Retinal pigment epithelial cell (primary cell): ENCODE measurements at regions not wholly inside any gene's neighbourhood (a gene's known extent, or its start where the extent isn't known, plus 50 kb on each side); places are given as distances from the start of the nearest gene placed in this dataset.

Experiments used
- DNase-seq: peaks from one replicate; pipeline ENCODE4 v3.0.0-alpha.2; 2010; ENCODE audit warnings: low read depth
- H3K4me3 ChIP-seq: 2 replicates; pipeline ENCODE4 v1.5.1; 2011; ENCODE audit warnings: mild to moderate bottlenecking, low read length, control low read depth, moderate library complexity
- CTCF ChIP-seq: conservative IDR thresholded peaks from 2 replicates; pipeline ENCODE4 v1.5.1; 2011; ENCODE audit warnings: low read depth, low read length, control low read depth, inconsistent platforms

- no peak for DNase-seq
- TF ChIP-seq CTCF: no peak
- no peak overlapping the region for H3K4me3 ChIP-seq
These were observed 198.9 kb upstream of the LDB2 start for GRCh38 chr4:17097362-17097761.

GRCh38 chr4:17096692-17097091 lies 198.2 kb upstream of the LDB2 start:
- TF ChIP-seq CTCF: no peak
- peak; percentile 10 for DNase-seq
- no peak overlapping the region for H3K4me3 ChIP-seq

- H3K4me3 ChIP-seq: no peak overlapping the region
- DNase-seq: no peak
- no peak for TF ChIP-seq CTCF
These were observed 197.3 kb upstream of the LDB2 start for GRCh38 chr4:17095771-17096170.

- H3K4me3 ChIP-seq: no peak overlapping the region
- no peak for TF ChIP-seq CTCF
- DNase-seq: no peak
These were observed 196.4 kb upstream of the LDB2 start for GRCh38 chr4:17094876-17095210.

- no peak for DNase-seq
- no peak for TF ChIP-seq CTCF
- no peak overlapping the region for H3K4me3 ChIP-seq
These were observed 195.9 kb upstream of the LDB2 start for GRCh38 chr4:17094159-17094875.

- no peak for TF ChIP-seq CTCF
- DNase-seq: no peak
- H3K4me3 ChIP-seq: no peak overlapping the region
These were observed 195.0 kb upstream of the LDB2 start for GRCh38 chr4:17093481-17093880.

GRCh38 chr4:17092736-17093437 lies 194.4 kb upstream of the LDB2 start:
- no peak for DNase-seq
- H3K4me3 ChIP-seq: no peak overlapping the region
- no peak for TF ChIP-seq CTCF
